ENCODE measurements at regions not wholly inside any gene's neighbourhood (a gene's known extent, or its start where the extent isn't known, plus 50 kb on each side); places are given as distances from the start of the nearest gene placed in this dataset.

GRCh38 chr9:90044263-90044662 is 439.5 kb downstream of the GADD45G start:
- Histone ChIP-seq H3K9me2 (replicated peaks; ENCODE audit: insufficient read depth, low read length) (no peaks in the 10 kb centered on the region), H3K4me3 (ENCODE audit: insufficient read depth, low read length, poor library complexity, severe bottlenecking) (no peak overlapping the region), H3K9me3 (ENCODE audit: insufficient read depth, low read length) (no peaks in the 10 kb centered on the region), H3K27me3 (ENCODE audit: low read length) (no peaks in the 10 kb centered on the region), H3F3A (ENCODE audit: insufficient read depth) (no peaks in the 10 kb centered on the region), H3K9ac (ENCODE audit: low read length) (no peak overlapping the region), H3K36me3 (ENCODE audit: low read length) (no peaks in the 10 kb centered on the region), H3K79me2 (ENCODE audit: insufficient read depth, low read length) (no peaks in the 10 kb centered on the region), H4K20me1 (ENCODE audit: low read depth, low read length) (no peaks in the 10 kb centered on the region), H3K27ac (ENCODE audit: low read depth, low read length) (no peak overlapping the region), H3K4me2 (ENCODE audit: low read depth, low read length, poor library complexity, severe bottlenecking) (no peak overlapping the region), H2AFZ (ENCODE audit: low read depth, low read length, severe bottlenecking) (no peak overlapping the region)
- TF ChIP-seq, protein P1, sequence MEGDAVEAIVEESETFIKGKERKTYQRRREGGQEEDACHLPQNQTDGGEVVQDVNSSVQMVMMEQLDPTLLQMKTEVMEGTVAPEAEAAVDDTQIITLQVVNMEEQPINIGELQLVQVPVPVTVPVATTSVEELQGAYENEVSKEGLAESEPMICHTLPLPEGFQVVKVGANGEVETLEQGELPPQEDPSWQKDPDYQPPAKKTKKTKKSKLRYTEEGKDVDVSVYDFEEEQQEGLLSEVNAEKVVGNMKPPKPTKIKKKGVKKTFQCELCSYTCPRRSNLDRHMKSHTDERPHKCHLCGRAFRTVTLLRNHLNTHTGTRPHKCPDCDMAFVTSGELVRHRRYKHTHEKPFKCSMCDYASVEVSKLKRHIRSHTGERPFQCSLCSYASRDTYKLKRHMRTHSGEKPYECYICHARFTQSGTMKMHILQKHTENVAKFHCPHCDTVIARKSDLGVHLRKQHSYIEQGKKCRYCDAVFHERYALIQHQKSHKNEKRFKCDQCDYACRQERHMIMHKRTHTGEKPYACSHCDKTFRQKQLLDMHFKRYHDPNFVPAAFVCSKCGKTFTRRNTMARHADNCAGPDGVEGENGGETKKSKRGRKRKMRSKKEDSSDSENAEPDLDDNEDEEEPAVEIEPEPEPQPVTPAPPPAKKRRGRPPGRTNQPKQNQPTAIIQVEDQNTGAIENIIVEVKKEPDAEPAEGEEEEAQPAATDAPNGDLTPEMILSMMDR (IDR thresholded peaks at IDR 0.05; ENCODE audit: insufficient read depth, low read length, poor library complexity, severe bottlenecking): no peak
- TF ChIP-seq EZH2phosphoT487 (conservative IDR thresholded peaks at IDR 0.05; ENCODE audit: low read length): no peak

DNA sequence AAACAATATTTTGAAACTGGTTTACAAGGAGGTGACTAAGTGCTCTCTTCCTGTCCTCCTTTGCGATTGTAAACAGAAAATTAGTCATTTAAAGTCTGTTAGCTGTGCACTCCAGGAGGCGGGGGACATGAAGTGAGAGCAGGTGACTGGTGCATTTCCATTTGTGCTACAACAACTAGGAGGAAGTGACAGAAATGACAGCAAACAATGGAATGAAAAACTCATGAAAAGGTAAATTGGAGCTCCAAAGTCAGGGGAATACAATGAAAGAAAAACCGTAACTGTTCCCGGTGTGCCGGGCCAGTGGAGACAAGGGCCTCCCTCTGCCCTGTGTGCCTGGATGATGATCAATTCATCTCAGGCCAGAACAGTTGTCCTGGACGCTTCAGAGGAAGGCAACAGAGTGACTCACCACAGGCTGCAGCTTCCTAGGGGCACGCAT is 439.9 kb downstream of the GADD45G start:
- Histone ChIP-seq H3F3A (ENCODE audit: insufficient read depth) (no peaks in the 10 kb centered on the region), H3K79me2 (ENCODE audit: insufficient read depth, low read length) (no peaks in the 10 kb centered on the region), H3K4me2 (ENCODE audit: low read depth, low read length, poor library complexity, severe bottlenecking) (no peak overlapping the region), H3K4me3 (ENCODE audit: insufficient read depth, low read length, poor library complexity, severe bottlenecking) (no peak overlapping the region), H2AFZ (ENCODE audit: low read depth, low read length, severe bottlenecking) (no peak overlapping the region), H3K27ac (ENCODE audit: low read depth, low read length) (no peak overlapping the region), H3K9me3 (ENCODE audit: insufficient read depth, low read length) (no peaks in the 10 kb centered on the region), H3K9me2 (replicated peaks; ENCODE audit: insufficient read depth, low read length) (no peaks in the 10 kb centered on the region), H3K27me3 (ENCODE audit: low read length) (no peaks in the 10 kb centered on the region), H3K9ac (ENCODE audit: low read length) (no peak overlapping the region), H3K36me3 (ENCODE audit: low read length) (no peaks in the 10 kb centered on the region), H4K20me1 (ENCODE audit: low read depth, low read length) (no peaks in the 10 kb centered on the region)
- TF ChIP-seq, protein P1 (IDR thresholded peaks at IDR 0.05; ENCODE audit: insufficient read depth, low read length, poor library complexity, severe bottlenecking): no peak
- TF ChIP-seq EZH2phosphoT487 (conservative IDR thresholded peaks at IDR 0.05; ENCODE audit: low read length): no peak

GRCh38 chr9:90046317-90046861 is 441.6 kb downstream of the GADD45G start:
- no peak for TF ChIP-seq EZH2phosphoT487 (conservative IDR thresholded peaks at IDR 0.05; ENCODE audit: low read length)
- TF ChIP-seq, protein P1 (IDR thresholded peaks at IDR 0.05; ENCODE audit: insufficient read depth, low read length, poor library complexity, severe bottlenecking): no peak
- H3K4me2 ChIP-seq (ENCODE audit: low read depth, low read length, poor library complexity, severe bottlenecking): no peak overlapping the region
- no peaks in the 10 kb centered on the region for H4K20me1 ChIP-seq (ENCODE audit: low read depth, low read length)
- no peaks in the 10 kb centered on the region for H3K79me2 ChIP-seq (ENCODE audit: insufficient read depth, low read length)
- no peak overlapping the region for H3K9ac ChIP-seq (ENCODE audit: low read length)
- H3K27ac ChIP-seq (ENCODE audit: low read depth, low read length): no peak overlapping the region
- H3K36me3 ChIP-seq (ENCODE audit: low read length): no peaks in the 10 kb centered on the region
- no peak overlapping the region for H3K4me3 ChIP-seq (ENCODE audit: insufficient read depth, low read length, poor library complexity, severe bottlenecking)
- no peaks in the 10 kb centered on the region for H3K9me3 ChIP-seq (ENCODE audit: insufficient read depth, low read length)
- H3K27me3 ChIP-seq (ENCODE audit: low read length): no peaks in the 10 kb centered on the region
- H3K9me2 ChIP-seq (replicated peaks; ENCODE audit: insufficient read depth, low read length): no peaks in the 10 kb centered on the region
- no peaks in the 10 kb centered on the region for H3F3A ChIP-seq (ENCODE audit: insufficient read depth)
- H2AFZ ChIP-seq (ENCODE audit: low read depth, low read length, severe bottlenecking): no peak overlapping the region

Measured in SU-DHL-6 (cell line).